ENCODE measurements at regions not wholly inside any gene's neighbourhood (a gene's known extent, or its start where the extent isn't known, plus 50 kb on each side); places are given as distances from the start of the nearest gene placed in this dataset.

GRCh38 chr12:88406905-88407304 lies 173.4 kb downstream of the KITLG start:
- Histone ChIP-seq H3K9me3 (ENCODE audit: low read depth) (no peaks in the 10 kb centered on the region), H3K79me2 (ENCODE audit: low read depth) (no peaks in the 10 kb centered on the region), H3K27me3 (no peaks in the 10 kb centered on the region), H4K20me1 (ENCODE audit: low read depth) (no peaks in the 10 kb centered on the region), H3F3A (ENCODE audit: low read depth) (no peaks in the 10 kb centered on the region), H3K4me2 (no peak overlapping the region), H3K27ac (no peak overlapping the region), H3K36me3 (no peaks in the 10 kb centered on the region), H3K9ac (no peak overlapping the region), H3K4me3 (no peak overlapping the region), H2AFZ (replicated peaks) (no peak overlapping the region), H3K4me1 (no peaks in the 10 kb centered on the region)
- H3K27me3 Mint-ChIP-seq (ENCODE audit: insufficient read depth, low read depth), result peaks cover 2% of the 10 kb centered on the region
- H3K9me3 Mint-ChIP-seq, result no peaks in the 10 kb centered on the region
- H3K36me3 Mint-ChIP-seq, result no peaks in the 10 kb centered on the region
- no peak for DNase-seq (ENCODE audit: low spot score)
- H3K4me3 Mint-ChIP-seq, result no peak overlapping the region
- no peak overlapping the region for H3K27ac Mint-ChIP-seq
- no peaks in the 10 kb centered on the region for H3K4me1 Mint-ChIP-seq
- no peak for TF ChIP-seq EZH2phosphoT487 (IDR thresholded peaks at IDR 0.05)
- no peak for TF ChIP-seq EZH2 (IDR thresholded peaks at IDR 0.05)
- TF ChIP-seq CTCF (IDR thresholded peaks at IDR 0.05), result no peak

- Histone ChIP-seq H3K4me2 (no peak overlapping the region), H3K9ac (no peak overlapping the region), H3F3A (ENCODE audit: low read depth) (no peaks in the 10 kb centered on the region), H3K36me3 (no peaks in the 10 kb centered on the region), H4K20me1 (ENCODE audit: low read depth) (no peaks in the 10 kb centered on the region), H3K4me1 (no peaks in the 10 kb centered on the region), H3K79me2 (ENCODE audit: low read depth) (no peaks in the 10 kb centered on the region), H3K9me3 (ENCODE audit: low read depth) (no peaks in the 10 kb centered on the region), H3K4me3 (no peak overlapping the region), H3K27me3 (no peaks in the 10 kb centered on the region), H2AFZ (replicated peaks) (peak overlapping the region; percentile 17), H3K27ac (no peak overlapping the region)
- Mint-ChIP-seq H3K27ac (no peak overlapping the region), H3K27me3 (ENCODE audit: insufficient read depth, low read depth) (peaks cover 2% of the 10 kb centered on the region), H3K4me3 (no peak overlapping the region), H3K4me1 (peaks cover 12% of the 10 kb centered on the region), H3K9me3 (no peaks in the 10 kb centered on the region), H3K36me3 (no peaks in the 10 kb centered on the region)
- TF ChIP-seq EZH2phosphoT487 (IDR thresholded peaks at IDR 0.05) (no peak), CTCF (IDR thresholded peaks at IDR 0.05) (no peak), EZH2 (IDR thresholded peaks at IDR 0.05) (no peak)
- no peak for DNase-seq (ENCODE audit: low spot score)
Measured at GRCh38 chr12:88408823-88409222, 171.4 kb downstream of the KITLG start.

GRCh38 chr12:88409257-88409656 lies 171.0 kb downstream of the KITLG start:
- no peak overlapping the region for H3K9ac ChIP-seq
- no peak overlapping the region for H3K27ac Mint-ChIP-seq

More at GRCh38 chr12:88409257-88409656, 171.0 kb downstream of the KITLG start:
- Histone ChIP-seq H3K27ac (no peak overlapping the region), H3K4me2 (no peak overlapping the region), H3K36me3 (no peaks in the 10 kb centered on the region), H4K20me1 (ENCODE audit: low read depth) (no peaks in the 10 kb centered on the region), H3K9me3 (ENCODE audit: low read depth) (no peaks in the 10 kb centered on the region), H3F3A (ENCODE audit: low read depth) (no peaks in the 10 kb centered on the region), H3K4me1 (no peaks in the 10 kb centered on the region), H3K4me3 (no peak overlapping the region), H2AFZ (replicated peaks) (peak overlapping the region; percentile 17), H3K79me2 (ENCODE audit: low read depth) (no peaks in the 10 kb centered on the region), H3K27me3 (no peaks in the 10 kb centered on the region)
- Mint-ChIP-seq H3K4me1 (peaks cover 13% of the 10 kb centered on the region), H3K36me3 (no peaks in the 10 kb centered on the region), H3K4me3 (no peak overlapping the region), H3K9me3 (no peaks in the 10 kb centered on the region), H3K27me3 (ENCODE audit: insufficient read depth, low read depth) (peaks cover 2% of the 10 kb centered on the region)
- TF ChIP-seq EZH2phosphoT487 (IDR thresholded peaks at IDR 0.05) (no peak), CTCF (IDR thresholded peaks at IDR 0.05) (no peak), EZH2 (IDR thresholded peaks at IDR 0.05) (no peak)
- DNase-seq (ENCODE audit: low spot score), result no peak
